Esophagus squamous epithelium (tissue), 4 donors: ENCODE measurements at regions not wholly inside any gene's neighbourhood (a gene's known extent, or its start where the extent isn't known, plus 50 kb on each side); places are given as distances from the start of the nearest gene placed in this dataset.

ENCODE experiments used
- POLR2A ChIP-seq, 4 donors: fragments of 450-650 bp; IDR thresholded peaks; one replicate each; pipeline ENCODE4 v1.6.1; 2017; ENCODE audit warnings: antibody characterized with exemption in 4 of 4, mild to moderate bottlenecking in 4 of 4, moderate library complexity in 3 of 4
- TF ChIP-seq, protein P1 (sequence below), 6 experiments: fragments of 450-650 bp in 4 of 6; fragments of 200-600 bp in 2 of 6; sonication (generic) in 2 of 6; IDR thresholded peaks; one replicate each; pipeline ENCODE4 v1.5.1; 2016 to 2019; ENCODE audit warnings: antibody characterized with exemption in 6 of 6, mild to moderate bottlenecking in 4 of 6, moderate library complexity in 4 of 6

GRCh38 chr12:67451206-67451605, 182.0 kb downstream of the CAND1 start:
- TF ChIP-seq, protein P1, sequence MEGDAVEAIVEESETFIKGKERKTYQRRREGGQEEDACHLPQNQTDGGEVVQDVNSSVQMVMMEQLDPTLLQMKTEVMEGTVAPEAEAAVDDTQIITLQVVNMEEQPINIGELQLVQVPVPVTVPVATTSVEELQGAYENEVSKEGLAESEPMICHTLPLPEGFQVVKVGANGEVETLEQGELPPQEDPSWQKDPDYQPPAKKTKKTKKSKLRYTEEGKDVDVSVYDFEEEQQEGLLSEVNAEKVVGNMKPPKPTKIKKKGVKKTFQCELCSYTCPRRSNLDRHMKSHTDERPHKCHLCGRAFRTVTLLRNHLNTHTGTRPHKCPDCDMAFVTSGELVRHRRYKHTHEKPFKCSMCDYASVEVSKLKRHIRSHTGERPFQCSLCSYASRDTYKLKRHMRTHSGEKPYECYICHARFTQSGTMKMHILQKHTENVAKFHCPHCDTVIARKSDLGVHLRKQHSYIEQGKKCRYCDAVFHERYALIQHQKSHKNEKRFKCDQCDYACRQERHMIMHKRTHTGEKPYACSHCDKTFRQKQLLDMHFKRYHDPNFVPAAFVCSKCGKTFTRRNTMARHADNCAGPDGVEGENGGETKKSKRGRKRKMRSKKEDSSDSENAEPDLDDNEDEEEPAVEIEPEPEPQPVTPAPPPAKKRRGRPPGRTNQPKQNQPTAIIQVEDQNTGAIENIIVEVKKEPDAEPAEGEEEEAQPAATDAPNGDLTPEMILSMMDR (IDR thresholded peaks at IDR 0.05) = no peak
- no peak for TF ChIP-seq POLR2A (IDR thresholded peaks at IDR 0.05)
